GM18502 (cell line): ENCODE measurements at regions not wholly inside any gene's neighbourhood (a gene's known extent, or its start where the extent isn't known, plus 50 kb on each side); places are given as distances from the start of the nearest gene placed in this dataset.
"Not testable (repeated sequence)": the region's sequence is repeated elsewhere in the genome, so short reads cannot be mapped to it uniquely, and the experiment has no call there.

Source experiments
- ATAC-seq: cut with Tn5 transposase; IDR thresholded peaks from one replicate; pipeline ENCODE4 v1.9.1; 2021; ENCODE audit warnings: mild to moderate bottlenecking; ENCODE audit not compliant: unreplicated experiment, poor library complexity

DNA sequence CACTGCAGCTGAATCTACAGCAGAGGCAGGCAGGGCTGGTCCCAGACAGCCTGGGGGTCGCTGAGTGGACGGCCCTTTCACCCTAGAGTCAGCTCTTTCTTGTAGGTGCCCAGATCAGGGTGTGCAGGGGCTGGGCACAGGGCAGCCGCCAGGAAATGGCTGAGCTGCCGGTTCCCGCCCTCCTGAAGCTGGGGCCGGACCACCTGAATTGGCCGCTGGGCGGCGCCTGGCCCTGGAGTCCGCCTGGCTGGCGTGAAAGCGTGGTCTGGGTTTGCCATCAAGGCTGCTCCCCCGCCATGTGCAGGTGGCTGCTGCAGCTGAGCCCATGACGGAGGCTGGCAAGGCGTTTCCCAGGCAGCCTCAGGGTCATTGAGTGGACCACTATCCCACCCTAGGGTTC is 85.7 kb downstream of the POTEM start:
- not testable (repeated sequence) for ATAC-seq

GRCh38 chr14:19053426-19054050 is 86.3 kb downstream of the POTEM start:
- ATAC-seq, result peak; percentile 74

GRCh38 chr14:19054108-19054721 is 87.0 kb downstream of the POTEM start:
- not testable (repeated sequence) for ATAC-seq

GRCh38 chr14:19054934-19055333 is 87.7 kb downstream of the POTEM start:
- not testable (repeated sequence) for ATAC-seq

DNA sequence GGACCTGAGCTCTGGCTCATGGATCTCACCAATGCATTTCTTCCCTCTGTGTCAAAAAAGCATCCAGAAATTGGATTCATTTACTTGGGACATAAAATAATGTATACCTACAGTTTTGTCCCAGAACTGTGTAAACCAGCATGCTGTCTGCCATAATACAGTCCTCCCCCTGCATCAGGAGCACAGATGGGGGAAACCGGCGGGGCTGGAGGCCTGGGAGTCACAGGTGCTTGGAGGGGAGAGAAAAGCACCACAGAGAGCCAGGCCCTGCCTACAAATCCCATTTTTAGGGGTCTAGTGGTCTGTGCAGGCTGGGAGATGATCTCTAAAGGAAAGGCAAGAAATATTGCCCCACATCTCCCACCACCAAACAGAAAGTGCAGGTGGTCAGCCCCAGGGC is 91.8 kb downstream of the POTEM start:
- not testable (repeated sequence) for ATAC-seq

GRCh38 chr14:19061689-19062450 is 94.6 kb downstream of the POTEM start:
- not testable (repeated sequence) for ATAC-seq

GRCh38 chr14:19068957-19069356 is 101.7 kb downstream of the POTEM start:
- not testable (repeated sequence) for ATAC-seq

DNA sequence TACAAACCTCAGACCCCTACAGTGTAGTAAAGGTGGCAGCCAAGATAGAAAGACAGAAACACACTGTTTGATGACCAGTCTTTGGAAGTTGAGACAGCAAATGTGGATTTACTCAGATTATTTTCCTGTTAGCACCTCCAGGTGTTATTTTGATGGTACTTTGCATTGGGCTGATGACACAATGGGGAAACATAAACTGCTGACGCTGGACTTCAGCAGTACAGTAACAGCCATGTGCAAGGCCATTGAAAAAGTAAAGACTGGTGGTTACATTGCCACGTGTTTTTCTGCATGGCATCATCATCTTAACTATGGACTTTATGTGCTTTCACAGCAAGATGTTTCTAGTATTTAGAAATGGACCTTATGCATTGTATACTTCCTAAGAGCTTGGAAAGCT is 105.3 kb downstream of the POTEM start:
- ATAC-seq, result not testable (repeated sequence)

DNA sequence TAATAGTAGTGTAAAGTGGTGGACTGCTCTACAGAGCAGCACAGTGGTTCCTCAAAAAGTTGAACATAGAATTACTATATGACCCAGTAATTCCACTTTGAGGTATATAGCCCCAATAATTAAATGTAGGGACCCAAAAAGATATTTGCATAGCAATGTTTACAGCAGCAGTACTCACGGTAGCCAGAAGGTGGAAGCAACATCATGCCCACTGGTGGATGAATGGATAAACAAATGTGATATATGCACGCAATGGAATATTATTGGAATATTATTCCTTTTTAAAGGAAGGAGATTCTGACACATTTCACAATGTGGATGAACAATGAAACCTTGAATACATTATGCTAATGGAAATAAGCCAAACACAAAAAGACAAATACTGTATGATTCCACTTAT is 121.4 kb downstream of the POTEM start:
- ATAC-seq, result not testable (repeated sequence)

DNA sequence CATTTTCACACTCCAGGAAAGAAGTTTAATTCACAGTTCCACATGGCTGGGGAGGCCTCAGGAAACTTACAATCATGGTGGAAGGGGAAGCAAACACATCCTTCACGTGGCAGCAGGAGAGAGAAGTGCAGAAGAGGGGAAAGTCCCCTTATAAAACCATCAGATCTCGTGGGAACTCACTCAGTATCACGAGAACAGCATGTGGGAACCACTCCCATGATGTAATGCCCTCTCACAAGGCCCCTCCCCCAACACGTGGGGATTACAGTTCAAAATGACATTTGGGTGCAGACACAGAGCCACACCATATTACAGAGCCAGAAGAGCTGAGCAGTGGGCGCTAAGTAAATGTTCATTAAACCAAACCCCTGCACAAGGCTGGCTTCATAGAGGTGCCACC is 126.0 kb downstream of the POTEM start:
- not testable (repeated sequence) for ATAC-seq

GRCh38 chr14:19094731-19095130 is 127.5 kb downstream of the POTEM start:
- ATAC-seq, result not testable (repeated sequence)

GRCh38 chr14:19095167-19095566 is 127.9 kb downstream of the POTEM start:
- ATAC-seq, result not testable (repeated sequence)

DNA sequence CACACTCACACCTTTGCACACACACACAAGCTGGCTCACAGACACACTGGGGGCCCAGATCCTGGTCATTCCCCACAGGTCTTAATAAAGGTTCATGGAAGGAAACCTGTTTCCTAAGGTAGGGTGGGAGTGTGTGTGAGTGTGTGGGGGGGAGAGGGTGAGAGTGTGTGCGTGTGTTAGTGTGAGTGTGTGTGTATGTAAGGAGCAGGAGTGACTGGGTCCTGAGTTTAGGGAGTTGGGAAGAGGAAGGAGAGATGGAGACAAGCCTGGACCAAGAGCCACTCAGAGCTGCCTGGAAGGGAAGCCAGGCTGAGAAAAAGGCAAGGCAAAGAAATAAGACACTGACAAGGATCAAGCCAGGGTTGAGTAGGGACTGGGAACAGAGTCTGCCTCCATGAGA is 129.2 kb downstream of the POTEM start:
- not testable (repeated sequence) for ATAC-seq

DNA sequence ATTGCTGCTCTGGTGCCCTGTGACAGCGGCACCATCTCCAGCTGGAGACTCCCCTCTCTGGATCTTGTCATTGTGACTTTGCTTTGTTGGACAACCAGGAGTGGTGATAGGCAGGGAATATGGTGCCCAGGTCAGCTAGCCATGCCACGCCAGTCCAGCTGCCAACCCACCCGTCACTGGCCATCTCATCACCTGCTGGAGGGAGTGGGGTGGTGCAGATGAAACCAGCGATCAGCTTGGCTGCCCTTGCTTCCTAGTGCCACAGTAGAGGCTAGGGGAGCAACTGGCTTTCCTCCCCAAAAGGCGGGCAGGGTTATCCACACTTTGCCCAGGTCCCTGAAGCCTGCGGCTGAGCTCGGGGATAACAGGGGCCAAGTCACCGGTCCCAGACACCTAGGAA is 129.6 kb downstream of the POTEM start:
- not testable (repeated sequence) for ATAC-seq

GRCh38 chr14:19097306-19097705 is 130.1 kb downstream of the POTEM start:
- ATAC-seq, result not testable (repeated sequence)

- ATAC-seq, result not testable (repeated sequence)
These were observed 130.5 kb downstream of the POTEM start for GRCh38 chr14:19097750-19098149.

GRCh38 chr14:19098230-19098629 is 131.0 kb downstream of the POTEM start:
- not testable (repeated sequence) for ATAC-seq

GRCh38 chr14:19098732-19099131 is 131.5 kb downstream of the POTEM start:
- ATAC-seq, result not testable (repeated sequence)

DNA sequence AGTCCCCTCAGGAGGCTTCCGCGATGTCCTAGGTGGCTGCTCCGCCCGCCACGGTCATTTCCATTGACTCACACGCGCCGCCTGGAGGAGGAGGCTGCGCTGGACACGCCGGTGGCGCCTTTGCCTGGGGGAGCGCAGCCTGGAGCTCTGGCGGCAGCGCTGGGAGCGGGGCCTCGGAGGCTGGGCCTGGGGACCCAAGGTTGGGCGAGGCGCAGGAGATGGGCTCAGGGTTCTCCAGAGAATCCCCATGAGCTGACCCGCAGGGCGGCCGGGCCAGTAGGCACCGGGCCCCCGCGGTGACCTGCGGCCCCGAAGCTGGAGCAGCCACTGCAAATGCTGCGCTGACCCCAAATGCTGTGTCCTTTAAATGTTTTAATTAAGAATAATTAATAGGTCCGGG is 132.1 kb downstream of the POTEM start:
- ATAC-seq, result not testable (repeated sequence)

DNA sequence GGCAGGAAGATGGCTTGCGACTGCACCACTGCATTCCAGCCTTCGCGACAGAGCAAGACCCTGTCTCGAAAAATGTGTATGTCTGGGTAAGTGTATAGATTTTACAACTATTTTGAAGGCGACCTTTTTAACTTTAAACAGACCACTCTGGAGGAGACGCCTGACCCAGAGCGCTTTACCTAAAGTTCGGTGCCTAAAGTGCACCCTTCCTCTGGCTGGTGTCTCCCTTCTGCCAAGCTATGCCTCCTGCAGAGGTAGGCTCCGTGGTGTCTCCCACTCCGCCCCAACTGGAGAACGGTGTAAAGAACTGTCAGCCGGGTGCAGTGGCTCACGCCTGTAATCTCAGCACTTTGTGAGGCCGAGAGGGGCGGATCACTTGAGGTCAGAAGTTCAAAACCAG is 132.7 kb downstream of the POTEM start:
- ATAC-seq, result not testable (repeated sequence)

DNA sequence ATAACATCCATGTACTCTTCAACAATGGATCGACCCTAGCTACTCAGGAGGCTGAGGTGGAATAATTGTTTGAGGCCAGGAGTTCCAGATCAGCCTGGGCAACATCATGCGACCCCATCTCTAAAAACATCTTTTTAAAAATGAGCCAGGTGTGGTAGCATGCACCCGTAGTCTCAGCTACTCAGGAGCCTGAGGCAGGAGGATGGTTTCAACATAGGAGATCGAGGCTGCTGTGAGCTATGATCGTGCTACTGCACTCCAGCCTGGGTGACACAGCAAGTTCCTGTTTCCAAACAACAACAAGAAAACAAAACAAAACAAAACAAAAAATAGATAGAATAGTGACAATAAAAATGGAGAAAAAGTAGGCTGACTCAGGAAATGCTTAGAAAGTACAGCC is 138.3 kb downstream of the POTEM start:
- not testable (repeated sequence) for ATAC-seq
